Fibroblast of lung (primary cell): ENCODE measurements at regions not wholly inside any gene's neighbourhood (a gene's known extent, or its start where the extent isn't known, plus 50 kb on each side); places are given as distances from the start of the nearest gene placed in this dataset.

ENCODE experiments used
- DNase-seq, 2 donors: peaks; one replicate each; pipeline versions ENCODE4 v3.0.0 to v3.0.0-alpha.2; 2010; ENCODE audit warnings: low read depth in 2 of 2
- H2AFZ ChIP-seq: 2 replicates; pipeline ENCODE4 v1.5.1; 2012; ENCODE audit warnings: low read length, control low read depth, inconsistent platforms
- H3K27ac ChIP-seq: 2 replicates; pipeline ENCODE4 v1.5.1; 2011; ENCODE audit warnings: low read length, control low read depth; ENCODE audit not compliant: insufficient read depth
- H3K27me3 ChIP-seq: 2 replicates; pipeline ENCODE4 v1.5.1; 2011; ENCODE audit warnings: mild to moderate bottlenecking, low read length; ENCODE audit not compliant: control insufficient read depth, insufficient read depth
- H3K36me3 ChIP-seq: 2 replicates; pipeline ENCODE4 v1.5.1; 2011; ENCODE audit warnings: low read length; ENCODE audit not compliant: control insufficient read depth, insufficient read depth
- H3K4me1 ChIP-seq: 2 replicates; pipeline ENCODE4 v1.5.1; 2011; ENCODE audit warnings: low read length; ENCODE audit not compliant: control insufficient read depth, insufficient read depth; ENCODE audit errors: extremely low read depth
- H3K4me2 ChIP-seq: 2 replicates; pipeline ENCODE4 v1.5.1; 2011; ENCODE audit warnings: low read length, control low read depth; ENCODE audit not compliant: insufficient read depth; ENCODE audit errors: extremely low read depth
- H3K4me3 ChIP-seq, 4 experiments: fragments of 200-600 bp in 1 of 4; sonication (generic) in 1 of 4; replicated peaks in 1 of 4; 2 replicates each; pipeline ENCODE4 v1.5.1; 2011 to 2016; ENCODE audit warnings: low read length in 4 of 4, low read depth in 3 of 4, mild to moderate bottlenecking in 3 of 4, control low read depth in 2 of 4, inconsistent platforms in 1 of 4, mixed read lengths in 1 of 4; ENCODE audit not compliant: insufficient read depth in 1 of 4; ENCODE audit errors: control extremely low read depth in 1 of 4
- H3K79me2 ChIP-seq: 2 replicates; pipeline ENCODE4 v1.5.1; 2012; ENCODE audit warnings: mild to moderate bottlenecking, low read length, inconsistent platforms; ENCODE audit not compliant: control insufficient read depth, insufficient read depth
- H3K9ac ChIP-seq: 2 replicates; pipeline ENCODE4 v1.5.1; 2011; ENCODE audit warnings: mild to moderate bottlenecking, low read length, control low read depth; ENCODE audit not compliant: insufficient read depth
- H3K9me3 ChIP-seq: 2 replicates; pipeline ENCODE4 v1.5.1; 2012; ENCODE audit warnings: low read depth, low read length; ENCODE audit not compliant: control insufficient read depth, insufficient read depth
- H4K20me1 ChIP-seq: 2 replicates; pipeline ENCODE4 v1.5.1; 2011; ENCODE audit warnings: low read length; ENCODE audit not compliant: control insufficient read depth, insufficient read depth; ENCODE audit errors: extremely low read depth
- EZH2 ChIP-seq: IDR thresholded peaks from 2 replicates; pipeline ENCODE4 v1.5.1; 2012; ENCODE audit warnings: low read length, control low read depth, mild to moderate bottlenecking; ENCODE audit errors: missing control alignments
- TF ChIP-seq, protein P1 (sequence below), 2 donors: IDR thresholded peaks in 1 of 2; conservative IDR thresholded peaks in 1 of 2; 1 replicate in 1 of 2; 2 replicates in 1 of 2; pipeline ENCODE4 v1.5.1; 2011 to 2012; ENCODE audit warnings: low read length in 2 of 2, control low read depth in 1 of 2, inconsistent platforms in 1 of 2, low read depth in 1 of 2, mild to moderate bottlenecking in 1 of 2

DNA sequence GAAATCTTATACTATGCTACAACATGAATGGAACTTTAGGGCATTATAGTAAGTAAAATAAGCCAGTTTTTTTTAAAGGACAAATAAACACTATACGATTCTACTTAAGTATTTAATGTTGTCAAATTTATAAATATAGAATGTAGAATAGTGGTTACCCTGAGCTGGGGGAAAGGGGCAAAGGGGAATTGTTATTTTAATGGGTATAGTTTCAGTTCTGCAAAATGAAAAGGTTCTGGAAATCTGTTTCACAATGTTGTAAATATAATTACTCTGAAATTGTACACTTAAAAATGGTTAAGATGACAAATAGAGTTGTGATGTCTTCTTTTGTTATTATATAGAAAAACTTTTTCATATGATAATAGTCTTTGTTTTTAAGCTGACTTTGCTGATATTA, 366.3 kb downstream of the MRPL39 start:
- H3K4me2 ChIP-seq: no peak overlapping the region
- H3K27me3 ChIP-seq: no peaks in the 10 kb centered on the region
- TF ChIP-seq EZH2: no peak
- H3K4me1 ChIP-seq: no peaks in the 10 kb centered on the region
- H3K27ac ChIP-seq: no peak overlapping the region
- DNase-seq: no peak
- H4K20me1 ChIP-seq: no peaks in the 10 kb centered on the region
- H3K9me3 ChIP-seq: no peaks in the 10 kb centered on the region
- H3K36me3 ChIP-seq: no peaks in the 10 kb centered on the region
- no peak overlapping the region for H2AFZ ChIP-seq
- no peak overlapping the region for H3K9ac ChIP-seq
- H3K79me2 ChIP-seq: no peaks in the 10 kb centered on the region
- no peak overlapping the region for H3K4me3 ChIP-seq

DNA sequence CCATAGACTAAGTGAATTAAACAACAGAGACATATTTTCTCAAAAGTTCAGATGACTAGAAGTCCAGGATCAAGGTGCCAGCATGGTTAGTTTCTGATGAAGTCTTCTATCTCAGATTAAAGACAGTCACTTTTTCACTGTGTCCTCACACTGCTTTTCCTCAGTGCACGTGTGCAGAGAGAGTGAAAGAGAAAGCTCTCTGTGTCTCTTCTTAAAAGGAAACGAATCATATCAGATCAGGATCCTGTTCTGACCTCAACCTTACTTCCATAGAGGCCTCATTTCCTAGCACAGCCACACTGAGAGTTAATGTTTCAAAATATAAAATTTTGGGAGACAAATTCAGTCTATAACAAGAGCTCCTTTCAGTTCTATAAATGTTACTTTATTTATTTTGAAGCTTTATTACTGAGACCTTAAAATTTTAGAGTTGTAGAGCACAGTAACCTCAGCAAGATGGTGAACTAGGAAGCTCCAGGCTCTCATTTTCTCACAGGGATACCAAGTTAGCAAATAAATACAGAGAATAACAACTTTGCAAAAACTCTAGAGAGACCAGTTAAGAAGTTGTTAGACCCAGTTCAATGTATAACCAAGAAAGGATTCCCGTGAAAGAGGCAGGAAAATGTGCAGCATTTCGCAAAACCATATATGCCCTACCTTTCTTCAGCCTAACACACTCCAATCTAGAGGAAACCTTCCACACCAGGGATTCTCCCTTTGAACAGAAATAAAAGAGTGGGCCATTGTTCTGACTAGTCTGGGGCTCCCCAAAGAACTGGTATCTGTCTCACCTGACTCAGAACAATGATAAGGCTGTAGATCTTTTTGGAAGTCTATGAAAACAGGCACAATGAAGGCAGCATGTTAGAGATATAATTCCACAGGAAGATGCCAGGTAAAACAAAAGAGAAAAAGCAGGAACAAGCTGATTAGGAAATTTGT, 372.2 kb downstream of the MRPL39 start:
- H3K27ac ChIP-seq: no peak overlapping the region

DNA sequence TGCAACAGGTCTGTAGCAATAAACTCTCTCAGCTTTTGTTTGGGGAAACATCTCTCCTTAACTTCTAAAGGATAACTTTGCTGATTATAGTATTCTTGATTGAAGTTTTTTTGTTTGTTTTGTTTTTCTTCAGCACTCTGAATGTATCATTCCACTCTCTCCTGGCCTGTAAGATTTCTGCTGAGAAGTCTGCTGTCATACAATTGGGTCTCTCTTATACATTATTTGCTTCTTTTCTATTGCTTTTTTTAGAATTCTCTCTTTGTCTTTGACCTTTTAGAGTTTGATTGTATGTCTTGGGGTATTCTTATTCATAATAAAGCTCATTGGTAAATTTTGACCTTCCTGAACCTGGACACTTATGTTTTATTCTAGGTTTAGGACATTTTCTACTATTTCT, 386.3 kb downstream of the MRPL39 start:
- H3K9ac ChIP-seq: no peak overlapping the region
- H3K27me3 ChIP-seq: no peaks in the 10 kb centered on the region
- H3K79me2 ChIP-seq: no peaks in the 10 kb centered on the region
- no peaks in the 10 kb centered on the region for H3K9me3 ChIP-seq
- no peak overlapping the region for H3K4me2 ChIP-seq
- no peak overlapping the region for H3K27ac ChIP-seq
- no peak overlapping the region for H3K4me3 ChIP-seq
- H2AFZ ChIP-seq: no peak overlapping the region
- no peaks in the 10 kb centered on the region for H3K4me1 ChIP-seq
- H4K20me1 ChIP-seq: no peaks in the 10 kb centered on the region
- no peak for TF ChIP-seq EZH2
- TF ChIP-seq, protein P1, sequence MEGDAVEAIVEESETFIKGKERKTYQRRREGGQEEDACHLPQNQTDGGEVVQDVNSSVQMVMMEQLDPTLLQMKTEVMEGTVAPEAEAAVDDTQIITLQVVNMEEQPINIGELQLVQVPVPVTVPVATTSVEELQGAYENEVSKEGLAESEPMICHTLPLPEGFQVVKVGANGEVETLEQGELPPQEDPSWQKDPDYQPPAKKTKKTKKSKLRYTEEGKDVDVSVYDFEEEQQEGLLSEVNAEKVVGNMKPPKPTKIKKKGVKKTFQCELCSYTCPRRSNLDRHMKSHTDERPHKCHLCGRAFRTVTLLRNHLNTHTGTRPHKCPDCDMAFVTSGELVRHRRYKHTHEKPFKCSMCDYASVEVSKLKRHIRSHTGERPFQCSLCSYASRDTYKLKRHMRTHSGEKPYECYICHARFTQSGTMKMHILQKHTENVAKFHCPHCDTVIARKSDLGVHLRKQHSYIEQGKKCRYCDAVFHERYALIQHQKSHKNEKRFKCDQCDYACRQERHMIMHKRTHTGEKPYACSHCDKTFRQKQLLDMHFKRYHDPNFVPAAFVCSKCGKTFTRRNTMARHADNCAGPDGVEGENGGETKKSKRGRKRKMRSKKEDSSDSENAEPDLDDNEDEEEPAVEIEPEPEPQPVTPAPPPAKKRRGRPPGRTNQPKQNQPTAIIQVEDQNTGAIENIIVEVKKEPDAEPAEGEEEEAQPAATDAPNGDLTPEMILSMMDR (conservative IDR thresholded peaks at IDR 0.05 in 1 of 2, IDR thresholded peaks at IDR 0.05 in 1 of 2; ENCODE audit: low read depth in 1 of 2, low read length in 2 of 2): no peak
- no peak for DNase-seq
- no peaks in the 10 kb centered on the region for H3K36me3 ChIP-seq

More for the DNA sequence above, 372.2 kb downstream of the MRPL39 start:
- no peaks in the 10 kb centered on the region for H4K20me1 ChIP-seq
- no peak for DNase-seq
- H3K4me1 ChIP-seq: no peaks in the 10 kb centered on the region
- no peaks in the 10 kb centered on the region for H3K9me3 ChIP-seq
- no peak overlapping the region for H3K4me3 ChIP-seq
- H2AFZ ChIP-seq: no peak overlapping the region
- no peaks in the 10 kb centered on the region for H3K27me3 ChIP-seq
- no peak overlapping the region for H3K9ac ChIP-seq
- no peaks in the 10 kb centered on the region for H3K79me2 ChIP-seq
- TF ChIP-seq EZH2: no peak
- TF ChIP-seq, protein P1 (conservative IDR thresholded peaks at IDR 0.05 in 1 of 2, IDR thresholded peaks at IDR 0.05 in 1 of 2; ENCODE audit: low read depth in 1 of 2, low read length in 2 of 2): no peak
- no peaks in the 10 kb centered on the region for H3K36me3 ChIP-seq
- no peak overlapping the region for H3K4me2 ChIP-seq
